CD4-positive, alpha-beta T cell treated with Interleukin-1 beta for 1 hour (primary cell): ENCODE measurements at regions not wholly inside any gene's neighbourhood (a gene's known extent, or its start where the extent isn't known, plus 50 kb on each side); places are given as distances from the start of the nearest gene placed in this dataset.
"Not testable (repeated sequence)": the region's sequence is repeated elsewhere in the genome, so short reads cannot be mapped to it uniquely, and the experiment has no call there.

Source experiments
- DNase-seq, 2 donors: peaks; one replicate each; pipeline ENCODE4 v3.0.0-alpha.2; 2020 to 2022

DNA sequence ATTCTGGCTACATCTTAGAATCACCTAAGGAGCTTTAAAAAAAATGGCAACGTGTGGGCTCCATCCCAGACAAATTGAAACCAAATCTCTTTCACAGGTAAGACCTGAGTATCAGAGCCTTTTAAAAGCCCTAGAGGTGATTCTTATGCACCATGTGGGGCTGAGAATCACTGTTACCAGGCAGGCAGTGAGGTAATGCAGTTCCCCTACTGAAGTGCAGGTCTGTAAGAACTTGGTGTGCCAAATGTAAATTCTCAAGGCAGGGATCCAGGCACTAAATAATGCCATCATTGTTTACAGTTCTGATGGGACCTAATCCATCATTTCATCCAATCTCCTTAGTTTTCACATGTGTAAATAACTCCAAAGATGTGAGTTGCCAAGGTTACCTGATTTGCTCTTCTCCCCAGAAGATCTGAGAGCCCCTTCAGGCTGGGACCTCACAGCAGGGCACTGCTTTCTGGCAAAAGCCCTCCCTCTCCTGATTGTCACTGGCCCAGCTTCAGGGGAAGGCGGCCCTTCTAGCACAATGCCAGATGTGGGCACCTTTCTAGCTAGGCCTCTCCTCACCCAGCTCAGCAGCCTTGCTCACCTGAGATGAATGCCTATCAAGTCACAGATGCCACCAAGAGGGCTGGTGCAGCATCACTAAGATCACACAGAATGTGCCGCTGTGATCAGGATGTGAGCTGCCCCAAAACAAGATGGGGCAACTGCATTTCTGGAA, 73.6 kb upstream of the RGPD5 start:
- no peak for DNase-seq

DNA sequence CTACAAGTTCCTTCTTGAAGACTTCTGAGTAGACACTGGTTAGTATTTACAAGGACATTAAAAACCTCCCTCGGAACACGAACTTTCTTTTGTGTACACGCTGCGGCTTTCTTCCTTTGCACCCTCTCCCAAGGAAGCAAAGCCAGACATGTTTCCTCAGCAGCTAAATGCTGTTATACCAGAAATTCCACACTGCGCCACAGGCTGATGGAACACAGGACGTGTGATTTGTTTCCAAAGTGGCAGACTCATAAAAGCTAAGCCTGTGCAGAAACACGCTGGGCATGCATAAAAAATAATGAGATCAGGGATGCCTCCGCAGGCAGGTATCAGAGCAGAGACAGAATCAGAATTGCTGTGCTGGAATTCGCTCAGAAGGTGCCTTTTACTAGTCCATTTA, 73.0 kb upstream of the RGPD5 start:
- no peak for DNase-seq

DNA sequence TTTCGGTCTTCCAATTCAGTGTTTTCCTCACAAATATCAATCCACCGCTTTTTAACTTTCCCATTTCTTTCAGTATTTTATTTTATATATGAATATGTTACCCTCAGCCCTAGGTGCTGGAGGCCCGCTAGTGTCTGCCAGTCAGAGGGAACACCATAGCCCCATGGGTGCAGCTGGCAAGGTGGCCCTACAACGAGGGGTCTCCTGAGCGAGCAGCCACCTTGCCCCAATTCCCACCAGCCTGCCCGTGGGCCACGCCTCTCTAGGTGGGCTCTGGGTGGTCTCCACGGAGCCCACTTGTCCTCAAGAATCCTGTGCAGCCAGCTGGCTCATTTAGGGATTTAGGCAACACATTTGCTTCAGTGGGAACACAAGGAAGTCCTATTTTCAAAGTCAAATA, 72.5 kb upstream of the RGPD5 start:
- no peak for DNase-seq

DNA sequence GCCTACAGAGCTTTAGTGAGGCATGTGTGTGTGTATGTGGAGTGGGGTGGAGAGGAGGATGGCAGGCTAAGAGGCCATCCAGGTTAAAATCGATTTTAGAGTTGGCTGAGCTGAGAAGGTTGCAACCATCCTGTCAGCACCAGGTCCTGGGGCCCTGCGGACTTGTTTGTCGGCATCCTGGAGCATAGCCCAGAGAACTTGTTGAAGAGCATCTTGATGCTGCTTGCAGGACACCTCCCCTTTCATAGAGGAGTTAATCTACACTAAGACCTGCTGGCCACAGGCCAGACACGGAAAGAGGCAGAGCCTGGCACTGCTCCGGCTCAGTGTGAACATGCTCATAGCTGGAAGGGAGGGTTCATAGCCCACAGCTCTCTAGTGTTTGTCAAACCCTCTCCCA, 72.1 kb upstream of the RGPD5 start:
- no peak for DNase-seq

DNA sequence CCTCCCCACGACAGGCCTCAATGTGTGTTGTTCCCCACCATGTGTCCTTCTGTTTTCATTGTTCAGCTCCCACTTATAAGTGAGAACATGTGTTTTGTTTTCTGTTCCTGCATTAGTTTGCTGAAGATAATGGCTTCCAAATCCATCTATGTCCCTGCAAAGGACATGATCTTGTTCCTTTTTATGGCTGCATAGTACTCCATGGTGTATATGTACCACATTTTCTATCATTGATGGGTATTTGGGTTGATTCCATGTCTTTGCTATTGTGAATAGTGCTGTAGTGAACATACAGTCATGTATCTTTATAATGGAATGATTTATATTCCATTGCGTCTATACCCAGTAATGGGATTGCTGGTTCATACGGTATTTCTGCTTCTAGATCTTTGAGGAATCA, 71.5 kb upstream of the RGPD5 start:
- DNase-seq: not testable (repeated sequence)

DNA sequence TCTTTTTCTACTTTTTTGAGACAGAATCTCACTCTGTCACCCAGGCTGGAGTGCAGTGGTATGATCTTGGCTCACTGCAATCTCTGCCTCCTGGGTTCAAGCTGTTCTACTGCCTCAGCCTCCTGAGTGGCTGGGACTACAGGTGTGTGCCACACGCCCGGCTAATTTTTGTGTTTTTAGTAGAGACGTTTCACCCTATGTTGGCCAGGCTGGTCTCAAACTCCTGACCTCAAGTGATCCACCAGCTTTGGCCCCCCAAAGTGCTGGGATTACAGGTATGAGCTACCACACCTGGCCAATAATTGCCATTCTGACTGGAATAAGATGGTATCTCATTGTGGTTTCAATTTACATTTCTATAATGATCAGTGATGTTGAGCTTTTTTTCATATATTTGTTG, 71.0 kb upstream of the RGPD5 start:
- DNase-seq: not testable (repeated sequence)

DNA sequence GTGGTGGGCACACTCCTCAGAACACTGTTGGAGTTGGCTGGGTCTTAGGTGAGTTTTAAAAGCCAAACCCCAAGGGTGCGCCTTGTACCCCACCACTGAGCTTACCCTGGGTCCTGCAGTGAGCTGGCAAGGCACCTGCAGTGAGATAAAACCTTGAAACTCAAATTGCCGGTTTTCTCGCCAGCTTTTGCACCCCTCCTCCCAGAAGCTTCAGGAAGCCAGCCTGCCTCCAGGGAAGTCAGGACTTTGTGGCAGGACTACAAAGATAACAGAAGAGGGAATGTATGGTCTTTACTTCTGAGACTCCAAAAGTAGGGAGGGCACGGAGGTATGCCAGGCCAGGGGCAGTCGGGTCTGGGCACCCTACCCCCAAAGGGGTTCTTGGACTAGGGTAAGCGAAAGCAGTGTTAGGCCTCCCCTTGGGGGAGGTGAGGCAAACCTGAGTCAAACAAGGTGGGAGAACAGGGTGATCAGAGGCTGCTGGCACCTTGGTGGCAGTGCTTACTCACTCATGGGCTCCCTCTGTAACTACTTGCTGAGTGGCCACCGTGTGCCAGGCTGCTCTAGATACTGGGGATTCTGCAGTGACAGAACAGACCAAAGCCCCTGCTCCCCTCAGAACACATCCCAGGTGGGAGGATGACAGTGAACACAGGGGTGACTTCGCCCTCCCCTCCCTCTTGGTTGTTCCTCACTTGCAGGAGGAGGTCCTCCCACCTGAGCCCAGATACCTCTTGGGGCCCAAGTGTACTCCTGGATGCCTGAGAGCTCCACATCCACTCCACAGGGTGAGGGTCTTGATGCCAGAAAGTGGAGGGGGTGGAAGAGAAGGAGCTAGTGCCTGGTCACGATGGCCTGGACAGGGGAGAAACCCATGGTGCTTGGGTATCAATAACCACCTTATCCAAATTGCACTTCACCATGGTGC, 69.3 kb upstream of the RGPD5 start:
- no peak for DNase-seq

DNA sequence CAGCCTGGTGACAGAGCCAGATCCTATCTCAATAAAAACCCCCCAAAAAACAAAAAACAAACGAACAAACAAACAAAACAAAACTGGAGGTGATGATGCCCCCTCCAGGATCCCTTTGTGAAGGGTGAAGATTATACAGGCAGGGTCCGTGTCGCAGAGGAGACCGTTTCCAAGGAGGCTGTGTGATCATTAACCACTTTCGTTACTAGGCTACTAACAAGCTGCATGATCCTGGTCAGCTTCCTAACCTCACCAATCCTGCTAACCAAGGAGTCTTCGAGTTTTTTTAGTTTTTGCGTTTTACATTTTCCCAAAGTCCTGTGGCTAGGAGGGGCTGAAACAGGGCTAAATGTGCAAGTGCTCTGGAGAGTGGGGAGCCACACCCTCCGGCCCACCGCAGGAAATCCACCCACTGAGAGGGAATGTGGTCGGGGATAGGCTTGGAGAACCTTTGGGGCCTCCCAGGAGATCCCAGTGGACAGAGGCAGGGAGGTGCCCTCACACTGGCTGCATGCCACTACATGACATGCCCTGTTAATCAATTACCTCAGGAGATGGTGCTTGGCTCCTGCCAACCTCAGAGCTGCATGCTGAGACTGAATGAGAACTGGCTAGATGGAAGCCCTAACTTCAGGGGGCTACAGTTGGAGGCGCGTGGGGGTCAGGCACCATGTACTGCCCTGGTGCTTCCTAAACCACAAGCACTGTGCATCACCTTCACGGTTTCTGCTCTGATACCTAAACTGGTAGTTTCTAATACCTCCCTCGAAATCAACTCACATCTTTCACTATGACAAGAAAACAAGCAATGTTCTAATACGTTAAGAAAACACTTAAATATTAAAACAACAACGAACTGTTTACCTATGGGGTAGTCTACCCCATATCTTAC, 67.5 kb upstream of the RGPD5 start:
- DNase-seq: no peak

DNA sequence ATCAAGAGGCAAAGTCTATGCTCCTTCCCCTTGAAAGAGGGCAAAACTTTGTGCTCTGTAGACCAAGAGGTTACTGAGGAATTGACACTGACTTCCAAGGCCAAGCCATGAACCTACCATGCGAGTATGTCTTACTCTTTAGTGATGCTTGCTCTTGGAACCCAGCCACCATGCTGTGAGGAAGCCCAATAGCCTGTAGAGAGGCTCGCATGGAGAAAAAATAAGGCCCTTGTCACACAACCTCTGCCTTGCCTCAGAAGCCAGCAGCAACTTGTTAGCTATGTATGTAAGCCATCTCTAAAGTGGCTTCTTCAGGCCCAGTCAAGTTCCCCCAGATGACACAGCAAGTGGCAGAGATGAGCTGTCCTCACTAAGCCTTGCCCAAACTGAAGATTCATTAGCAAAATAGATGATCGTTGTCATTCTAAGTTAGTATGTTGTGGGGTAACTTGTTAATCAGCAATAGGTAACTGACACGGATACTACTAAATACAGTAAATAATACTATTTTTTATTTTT, 66.1 kb upstream of the RGPD5 start:
- no peak for DNase-seq

DNA sequence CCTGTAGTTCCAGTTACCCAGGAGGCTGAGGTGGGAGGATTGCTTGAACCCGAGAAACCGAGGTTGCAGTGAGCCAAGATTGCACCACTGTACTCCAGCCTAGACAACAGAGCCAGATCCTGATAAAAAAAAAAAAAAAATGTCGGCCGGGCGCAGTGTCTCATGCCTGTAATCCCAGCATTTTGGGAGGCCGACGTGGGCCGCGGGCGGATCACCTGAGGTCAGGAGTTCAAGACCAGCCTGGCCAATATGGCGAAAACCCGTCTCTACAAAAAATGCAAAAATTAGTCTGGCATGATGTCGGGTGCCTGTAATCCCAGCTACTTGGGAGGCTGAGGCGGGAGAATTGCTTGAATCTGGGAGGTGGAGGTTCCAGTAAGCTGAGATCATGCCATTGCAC, 60.4 kb upstream of the RGPD5 start:
- DNase-seq: not testable (repeated sequence)

DNA sequence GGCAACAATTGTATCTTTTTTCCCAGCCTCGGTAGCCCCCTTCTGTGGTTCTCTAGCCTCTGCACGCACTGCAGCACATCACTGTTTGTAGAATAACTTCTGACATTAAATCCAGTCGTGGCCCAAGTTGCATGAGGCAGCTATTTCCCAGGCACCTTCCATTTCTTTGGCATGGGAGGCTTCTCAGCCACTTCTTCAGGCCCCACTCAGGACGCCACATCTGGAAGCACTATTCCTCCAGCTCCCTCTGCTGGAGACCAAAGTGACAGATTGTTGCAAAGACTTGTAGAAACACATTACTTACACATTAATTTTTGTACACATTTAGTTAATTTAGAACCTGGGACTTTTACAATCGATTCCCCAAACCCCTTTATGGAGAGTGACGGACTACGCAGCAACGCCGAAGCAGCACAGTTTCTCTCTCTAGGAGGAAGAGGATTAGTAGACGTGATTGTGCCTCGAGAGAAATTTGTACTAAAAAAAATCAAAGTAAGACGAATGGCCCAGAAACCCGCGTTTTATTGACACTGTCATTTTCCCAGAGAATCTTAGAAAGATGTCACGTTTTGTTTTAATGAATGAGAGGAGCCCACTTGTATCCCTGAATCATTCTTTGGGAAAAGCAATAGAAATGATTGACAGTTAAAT, 57.8 kb upstream of the RGPD5 start:
- peak in 1 of 2 donors; percentile 17 for DNase-seq
